NCI-H2196 (cell line): ENCODE measurements at regions not wholly inside any gene's neighbourhood (a gene's known extent, or its start where the extent isn't known, plus 50 kb on each side); places are given as distances from the start of the nearest gene placed in this dataset.

Source experiments
- DNase-seq: peaks from one replicate; lab custom pipeline; 2025; ENCODE audit not compliant: unreplicated experiment; lab: John Stamatoyannopoulos, UW

DNA sequence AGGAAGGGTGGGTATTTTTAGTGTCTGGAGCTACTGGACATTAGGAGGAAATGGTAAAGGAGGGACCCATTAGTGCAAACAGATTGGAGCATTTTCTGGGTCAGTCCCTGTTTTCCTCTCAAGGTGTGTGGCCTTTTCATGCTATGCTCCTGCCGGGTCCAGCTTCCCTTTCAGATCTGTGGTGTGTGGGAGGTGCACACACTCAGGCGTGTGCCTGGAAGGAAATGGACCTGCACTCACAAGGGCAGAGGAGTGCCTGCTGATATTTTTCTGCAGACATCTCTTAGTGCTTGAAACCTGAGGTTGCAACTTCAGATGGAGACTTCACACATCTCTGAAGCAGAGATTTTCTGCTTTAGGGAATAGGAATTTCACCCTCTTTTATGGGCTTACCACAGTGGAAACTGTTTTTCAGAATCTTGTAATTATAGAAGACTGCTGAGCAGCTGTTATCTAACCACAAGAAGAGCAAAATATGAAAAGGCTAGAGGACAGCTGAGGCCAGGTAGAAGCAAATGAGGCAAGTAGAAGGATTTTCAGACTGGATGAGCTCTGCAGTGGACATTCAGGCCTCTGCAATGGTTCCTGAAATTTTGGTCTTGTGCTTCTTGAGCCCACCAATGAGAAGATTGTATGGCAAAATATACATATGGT is 764.3 kb downstream of the QKI start:
- no peak for DNase-seq

DNA sequence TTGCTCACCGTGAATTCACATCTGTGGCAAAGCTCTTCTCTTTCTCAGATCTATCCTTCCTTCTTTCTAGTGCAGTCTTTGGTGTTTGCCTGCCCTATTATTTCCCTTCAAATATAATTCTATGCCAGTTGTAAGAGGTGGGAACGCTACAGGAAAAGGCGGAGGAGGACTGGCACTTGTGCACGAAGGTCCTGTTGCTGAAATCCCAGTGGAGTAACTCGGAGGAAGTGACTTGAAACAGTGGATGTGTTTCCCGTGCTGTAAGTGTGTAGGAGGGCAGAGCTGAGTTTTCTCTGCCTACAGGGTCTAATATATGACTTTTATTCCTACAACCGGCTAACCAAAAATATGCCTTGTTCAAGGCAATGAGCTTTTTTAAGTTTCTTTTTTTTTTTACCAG is 754.8 kb downstream of the QKI start:
- DNase-seq: no peak

GRCh38 chr6:164168595-164168994 is 754.1 kb downstream of the QKI start:
- no peak for DNase-seq

DNA sequence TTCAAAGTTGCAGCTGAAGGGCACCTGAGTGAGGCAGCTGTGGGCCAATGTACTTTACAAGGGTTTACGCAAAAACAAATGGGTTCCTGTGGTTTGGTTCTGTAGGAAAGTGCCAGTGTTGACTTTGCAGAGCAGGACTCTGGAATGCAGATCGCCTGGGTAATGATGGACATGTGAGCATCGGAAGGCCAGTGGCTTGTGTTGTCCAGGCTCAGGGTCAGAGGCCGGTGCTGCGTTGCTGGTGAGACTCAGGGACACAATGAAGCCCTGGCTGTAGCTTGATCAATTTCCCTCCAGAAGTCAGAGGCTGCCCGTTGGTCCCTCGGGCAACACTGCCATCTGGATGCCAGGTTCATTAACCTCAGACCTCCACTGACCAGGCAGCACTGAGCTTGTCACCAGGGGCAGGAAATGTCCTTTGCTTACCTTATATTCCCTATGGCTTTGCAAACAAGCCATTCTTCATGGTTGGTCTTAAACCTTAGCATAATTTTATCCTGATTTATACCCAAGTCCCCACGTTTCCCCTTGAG is 753.4 kb downstream of the QKI start:
- no peak for DNase-seq

GRCh38 chr6:164166996-164167395 is 752.5 kb downstream of the QKI start:
- no peak for DNase-seq

- DNase-seq: no peak
Observed at GRCh38 chr6:164166515-164166914, 752.0 kb downstream of the QKI start.

DNA sequence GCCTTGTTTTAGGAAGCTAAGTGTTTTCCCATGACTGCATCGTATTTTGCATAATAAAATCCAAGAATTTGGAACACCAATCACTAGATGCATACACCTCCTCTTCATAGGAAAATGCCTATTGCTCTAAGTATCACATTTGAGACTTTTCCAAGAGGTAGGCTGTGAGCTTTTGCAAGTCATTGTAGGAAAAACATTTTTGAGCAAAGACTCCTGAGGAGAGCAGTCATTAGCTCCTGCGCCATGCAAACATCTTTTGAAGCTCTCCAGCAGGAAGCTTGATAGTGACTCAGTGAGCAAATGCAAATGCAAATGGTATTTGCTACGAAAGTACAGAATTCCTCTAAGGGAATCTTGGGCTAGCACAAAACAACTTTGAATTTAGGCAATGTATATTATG is 750.4 kb downstream of the QKI start:
- no peak for DNase-seq

- DNase-seq: no peak
Observed at GRCh38 chr6:164163239-164163638, 748.7 kb downstream of the QKI start.

- DNase-seq: no peak
Observed at GRCh38 chr6:164159061-164159460, 744.5 kb downstream of the QKI start.

DNA sequence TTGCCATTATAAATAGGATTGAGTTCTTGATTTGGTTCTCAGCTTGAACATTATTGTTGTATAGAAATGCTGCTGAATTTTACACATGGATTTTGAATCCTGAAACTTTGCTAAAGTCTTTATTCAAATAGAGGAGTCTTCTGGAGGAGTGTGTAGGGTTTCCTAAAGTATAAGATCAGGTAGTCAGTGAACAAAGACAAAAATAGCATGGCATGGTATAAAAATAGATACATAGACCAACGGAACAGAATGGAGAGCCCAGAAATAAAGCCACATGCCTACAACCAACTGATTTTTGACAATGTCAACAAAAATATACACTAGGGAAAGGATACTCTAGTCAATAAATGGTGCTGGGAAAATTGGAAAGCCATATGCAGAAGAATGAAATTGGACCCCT is 740.1 kb downstream of the QKI start:
- DNase-seq: no peak

DNA sequence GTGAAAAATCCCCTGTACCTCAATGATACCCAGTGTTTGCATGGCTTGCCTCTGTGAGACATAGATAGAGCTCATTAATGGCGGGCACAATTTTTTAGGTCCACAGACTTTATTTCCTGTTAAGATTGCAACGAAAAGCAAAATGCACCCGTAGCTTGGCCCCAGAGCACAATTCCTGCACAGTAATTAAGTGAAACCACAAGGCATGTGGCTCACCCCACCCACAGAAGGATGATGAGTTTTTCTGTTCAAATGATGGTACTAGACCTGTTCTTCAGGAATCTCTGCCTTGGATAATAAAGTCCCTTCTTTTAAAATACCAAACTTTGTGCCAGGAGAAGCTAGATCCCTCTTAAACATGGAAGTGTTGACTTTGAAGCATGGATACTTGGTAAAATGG is 738.1 kb downstream of the QKI start:
- DNase-seq: no peak

- peak; percentile 49 for DNase-seq
Observed at GRCh38 chr6:164151161-164152120, 736.9 kb downstream of the QKI start.

GRCh38 chr6:164150232-164150631 is 735.7 kb downstream of the QKI start:
- DNase-seq: no peak

DNA sequence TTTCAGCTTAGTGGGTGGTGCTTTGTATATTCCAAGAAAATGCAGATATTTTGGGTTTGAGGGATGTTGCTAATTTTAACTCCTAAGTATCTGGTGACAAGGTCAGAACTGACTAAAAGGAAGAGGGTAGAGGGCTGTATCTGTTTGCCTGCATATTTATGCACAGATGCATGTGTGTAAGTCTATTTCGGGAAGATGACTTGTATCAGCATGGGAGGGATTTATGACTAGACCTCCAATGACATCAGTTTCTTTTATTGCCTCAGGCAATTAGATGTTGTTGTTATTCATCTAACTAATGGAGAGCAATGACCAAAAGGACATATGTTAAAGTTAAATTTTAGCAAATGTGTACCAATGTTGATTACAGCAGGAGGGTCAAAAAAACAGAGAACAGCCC is 734.3 kb downstream of the QKI start:
- DNase-seq: no peak

DNA sequence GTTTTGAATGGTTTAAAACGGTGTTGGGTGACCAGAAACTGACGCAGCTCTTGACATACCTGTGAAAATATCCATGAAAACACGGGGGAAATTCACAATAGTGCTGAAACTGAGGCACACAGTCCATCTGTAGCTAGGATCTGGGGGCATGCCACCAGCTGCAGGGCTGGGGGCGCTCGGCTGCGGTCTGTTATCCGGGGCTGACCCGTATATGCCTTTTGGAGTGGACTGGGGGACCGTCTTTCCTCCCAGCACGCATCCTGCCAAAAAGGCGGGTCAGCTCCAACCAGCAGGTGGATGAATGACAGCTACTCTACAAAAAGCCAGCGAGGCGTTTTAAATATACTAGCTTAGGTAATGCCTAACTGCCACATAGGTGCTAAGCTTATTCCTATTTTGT is 729.8 kb downstream of the QKI start:
- DNase-seq: no peak

GRCh38 chr6:164142322-164142721 is 727.8 kb downstream of the QKI start:
- no peak for DNase-seq

- DNase-seq: no peak
Observed at GRCh38 chr6:164135511-164136132, 721.1 kb downstream of the QKI start.

DNA sequence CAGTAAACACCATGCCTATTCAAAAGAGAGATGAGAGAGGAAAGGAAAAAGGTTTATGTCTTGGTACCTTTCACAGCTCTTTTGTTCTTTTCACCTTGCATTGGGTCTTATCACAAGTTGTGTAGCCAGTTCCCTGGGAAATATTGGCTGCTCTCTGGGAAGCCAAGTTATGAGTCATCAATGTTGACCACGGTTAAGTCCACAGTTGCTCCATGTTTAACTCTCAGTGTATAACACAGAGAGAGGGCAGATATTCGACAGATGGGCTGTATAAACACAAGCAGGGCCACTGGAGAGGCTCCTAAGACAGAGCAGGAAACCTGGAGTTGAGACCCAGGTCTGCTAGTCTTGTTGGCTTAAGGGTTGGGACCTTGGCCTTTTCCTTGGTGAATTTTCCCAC is 718.6 kb downstream of the QKI start:
- no peak for DNase-seq

GRCh38 chr6:164130585-164130984 is 716.1 kb downstream of the QKI start:
- DNase-seq: no peak

- peak; percentile 23 for DNase-seq
Observed at GRCh38 chr6:164130151-164130550, 715.6 kb downstream of the QKI start.

- no peak for DNase-seq
Observed at GRCh38 chr6:164129218-164129617, 714.7 kb downstream of the QKI start.

DNA sequence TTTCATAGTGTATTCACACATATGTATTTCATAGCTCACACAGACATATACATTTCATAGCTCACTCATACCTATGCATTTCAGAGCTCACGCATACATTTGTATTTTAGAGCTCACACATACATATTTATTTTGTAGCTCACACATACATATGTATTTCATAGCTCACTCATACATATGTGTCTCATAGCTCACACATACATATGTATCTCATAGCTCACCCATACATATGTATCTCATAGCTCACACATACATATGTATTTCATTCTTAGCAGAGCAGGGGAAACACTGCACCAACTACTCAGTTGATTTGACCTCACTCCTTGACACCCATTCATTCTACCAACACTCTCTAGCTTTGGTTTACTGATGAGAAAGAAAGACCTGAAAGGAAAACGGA is 713.6 kb downstream of the QKI start:
- DNase-seq: no peak
